ENCODE measurements at regions not wholly inside any gene's neighbourhood (a gene's known extent, or its start where the extent isn't known, plus 50 kb on each side); places are given as distances from the start of the nearest gene placed in this dataset.

DNA sequence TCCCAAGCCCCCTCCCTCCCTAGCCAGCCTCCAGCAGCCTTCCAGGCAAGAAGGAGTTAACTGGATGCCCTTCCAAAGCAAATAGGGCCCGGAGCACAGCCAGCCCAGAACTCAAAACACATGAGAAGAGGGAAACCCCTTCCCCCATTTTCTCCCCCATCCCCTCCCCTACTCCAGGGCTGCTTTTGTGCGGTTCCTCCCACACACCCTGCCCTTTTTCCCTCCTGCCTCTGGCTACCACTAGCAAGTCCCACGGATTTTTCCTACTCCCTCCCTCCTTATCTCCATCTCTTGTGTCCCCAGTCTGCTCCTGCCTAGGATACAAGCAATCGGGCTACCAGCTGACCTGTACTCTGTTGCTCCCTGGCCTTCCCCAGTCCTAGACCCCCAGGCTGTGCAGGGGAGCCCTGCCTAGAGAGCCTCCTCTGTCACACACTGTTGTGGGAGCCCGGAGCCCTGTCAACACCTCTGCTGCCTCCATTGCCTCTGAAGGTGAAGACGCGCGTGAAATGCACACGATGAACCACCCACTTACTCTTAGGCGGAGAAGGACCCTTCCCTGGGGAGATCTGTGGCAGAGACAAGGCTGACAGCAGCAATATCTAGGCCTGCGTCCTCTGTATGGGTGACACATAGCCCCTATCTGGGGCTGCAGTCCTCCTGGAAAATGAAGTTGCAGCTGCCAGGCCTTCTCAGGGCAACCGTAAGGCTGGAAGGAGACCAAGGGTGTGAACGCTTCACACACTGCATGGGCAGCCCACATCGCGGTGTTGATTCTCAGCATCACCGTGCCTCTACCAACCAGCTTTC lies 282.8 kb downstream of the MN1 start:
- no peak for TF ChIP-seq CTCF (IDR thresholded peaks at IDR 0.05; ENCODE audit: insufficient read depth, missing control alignments)
- DNase-seq (ENCODE audit: insufficient read length, low spot score), result no peak
- FAIRE-seq, result no peak

DNA sequence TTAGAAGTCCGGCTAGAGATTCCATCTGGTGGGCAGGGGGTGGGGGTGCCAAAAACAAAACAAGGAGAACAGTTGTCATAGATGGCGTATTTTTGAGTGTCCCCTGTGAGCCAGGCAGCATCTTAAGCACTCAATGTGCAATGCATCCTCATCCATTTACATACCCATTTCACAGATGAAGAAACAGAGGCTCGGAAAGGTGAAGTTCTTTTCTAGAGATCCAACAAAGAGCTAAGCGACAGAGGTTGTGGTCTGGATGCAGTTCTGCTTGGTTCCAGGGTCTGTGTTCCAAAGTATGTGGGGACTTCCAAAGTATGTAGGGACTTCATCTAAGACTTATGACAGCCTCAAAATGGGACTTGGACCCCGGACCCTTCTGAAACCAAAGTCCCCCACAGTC lies 277.8 kb downstream of the MN1 start:
- no peak for FAIRE-seq
- no peak for TF ChIP-seq CTCF (IDR thresholded peaks at IDR 0.05; ENCODE audit: insufficient read depth, missing control alignments)
- DNase-seq (ENCODE audit: insufficient read length, low spot score), result no peak

GRCh38 chr22:27525711-27526110 lies 275.8 kb downstream of the MN1 start:
- DNase-seq (ENCODE audit: insufficient read length, low spot score), result no peak
- no peak for FAIRE-seq
- no peak for TF ChIP-seq CTCF (IDR thresholded peaks at IDR 0.05; ENCODE audit: insufficient read depth, missing control alignments)

DNA sequence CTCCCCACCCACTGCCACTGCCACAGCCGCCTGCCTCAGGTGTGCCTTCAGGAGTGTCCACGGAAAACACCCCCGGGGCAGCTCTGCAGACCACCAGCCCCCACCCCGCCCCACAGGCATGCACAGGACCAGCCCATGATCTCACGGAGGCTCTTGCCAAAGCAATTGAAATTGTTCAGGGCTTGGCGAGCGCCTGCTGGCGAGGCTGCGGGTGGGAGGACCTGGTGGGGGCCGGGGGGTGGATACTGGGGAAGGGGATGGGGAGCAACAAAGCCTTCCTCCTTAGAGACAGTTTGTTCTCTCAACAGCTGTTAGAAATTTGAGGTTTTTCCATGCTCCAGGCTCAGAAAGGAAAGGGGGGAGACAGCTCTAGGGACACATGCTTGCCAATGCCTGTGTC lies 274.7 kb downstream of the MN1 start:
- no peak for TF ChIP-seq CTCF (IDR thresholded peaks at IDR 0.05; ENCODE audit: insufficient read depth, missing control alignments)
- FAIRE-seq (no peak), DNase-seq (ENCODE audit: insufficient read length, low spot score) (no peak)

- no peak for FAIRE-seq
- TF ChIP-seq CTCF (IDR thresholded peaks at IDR 0.05; ENCODE audit: insufficient read depth, missing control alignments), result no peak
Measured at GRCh38 chr22:27531782-27532530, 269.6 kb downstream of the MN1 start.

DNA sequence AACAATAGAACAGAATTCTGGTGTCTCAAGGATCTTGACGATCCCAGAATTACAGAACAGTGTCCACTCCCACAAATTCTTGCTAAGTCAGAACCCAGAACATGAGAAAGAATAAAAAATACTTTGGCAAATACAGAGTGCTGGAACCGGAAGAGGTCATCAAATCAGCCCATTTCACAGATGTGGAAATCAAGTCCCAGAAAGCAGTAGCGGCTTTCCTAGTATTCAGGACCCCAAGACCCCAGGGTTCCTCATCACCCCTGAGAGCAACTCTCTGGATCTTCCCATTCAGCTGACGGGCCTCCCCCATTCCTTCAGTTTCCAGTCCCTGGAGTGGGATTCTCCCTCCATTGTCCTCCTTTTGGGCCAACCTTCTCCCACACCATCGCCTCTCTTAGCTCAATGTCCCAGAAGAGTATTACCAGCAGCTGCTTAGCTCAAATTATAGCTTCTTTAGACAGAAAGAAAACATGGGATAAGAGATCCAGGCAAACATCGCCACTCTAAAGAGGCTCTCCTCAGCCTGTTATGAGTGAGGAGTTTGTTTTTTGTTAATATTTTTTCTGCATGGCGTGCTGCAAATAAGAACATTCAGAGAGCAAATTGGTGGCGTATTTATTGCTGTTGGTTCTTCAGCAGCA lies 268.3 kb downstream of the MN1 start:
- TF ChIP-seq CTCF (IDR thresholded peaks at IDR 0.05; ENCODE audit: insufficient read depth, missing control alignments), result no peak
- no peak for DNase-seq (ENCODE audit: insufficient read length, low spot score)
- FAIRE-seq, result no peak

More at GRCh38 chr22:27531782-27532530, 269.6 kb downstream of the MN1 start:
- DNase-seq (ENCODE audit: insufficient read length, low spot score), result no peak

All from D721Med (cell line).